ENCODE measurements at regions not wholly inside any gene's neighbourhood (a gene's known extent, or its start where the extent isn't known, plus 50 kb on each side); places are given as distances from the start of the nearest gene placed in this dataset.
A peak's percentile ranks its signal among the peaks of the same experiment; 100 is the strongest.

- H3K4me3 ChIP-seq = no peak overlapping the region
These were observed 301.9 kb upstream of the KCNJ16 start for GRCh38 chr17:69773081-69773480.

GRCh38 chr17:69779378-69780214, 295.4 kb upstream of the KCNJ16 start:
- ATAC-seq (peak in 2 of 4 donors; percentile 32 to 42), DNase-seq (no peak)
- TF ChIP-seq CTCF (IDR thresholded peaks at IDR 0.05) (no peak), POLR2A (IDR thresholded peaks at IDR 0.05) (no peak)
- intact Hi-C loops (cut with DNase I) = no loop called here
- Histone ChIP-seq H3K36me3 (no peaks in the 10 kb centered on the region), H3K4me3 (no peak overlapping the region), H3K4me1 (no peaks in the 10 kb centered on the region), H3K27me3 (no peaks in the 10 kb centered on the region), H3K9me3 (no peaks in the 10 kb centered on the region), H3K27ac (no peak overlapping the region)
- WGBS (ENCODE audit: insufficient coverage, low coverage, low lambda C conversion rate, missing lambda C conversion rate) = 64% methylated on average over 8 of the region's 8 CpGs

More at GRCh38 chr17:69773081-69773480, 301.9 kb upstream of the KCNJ16 start:
- intact Hi-C loops (cut with DNase I) = no loop called here
- 63% methylated on average over 3 of the region's 3 CpGs for WGBS (ENCODE audit: insufficient coverage, low coverage, low lambda C conversion rate, missing lambda C conversion rate)
- ATAC-seq = no peak
- H3K9me3 ChIP-seq = no peaks in the 10 kb centered on the region
- no peak for DNase-seq
- H3K27ac ChIP-seq = no peak overlapping the region
- H3K27me3 ChIP-seq = no peaks in the 10 kb centered on the region
- no peaks in the 10 kb centered on the region for H3K36me3 ChIP-seq
- TF ChIP-seq POLR2A (IDR thresholded peaks at IDR 0.05) (no peak), CTCF (IDR thresholded peaks at IDR 0.05) (no peak)
- H3K4me1 ChIP-seq = no peaks in the 10 kb centered on the region

- intact Hi-C loops (cut with DNase I) = no loop called here
- DNase-seq = no peak
- Histone ChIP-seq H3K36me3 (no peaks in the 10 kb centered on the region), H3K4me1 (no peaks in the 10 kb centered on the region), H3K9me3 (no peaks in the 10 kb centered on the region), H3K27me3 (no peaks in the 10 kb centered on the region), H3K4me3 (no peak overlapping the region), H3K27ac (no peak overlapping the region)
- WGBS (ENCODE audit: insufficient coverage, low coverage, low lambda C conversion rate, missing lambda C conversion rate) = 69% methylated on average over 3 of the region's 3 CpGs
- no peak for ATAC-seq
- TF ChIP-seq CTCF (IDR thresholded peaks at IDR 0.05) = no peak
- TF ChIP-seq POLR2A (IDR thresholded peaks at IDR 0.05) = no peak
These were observed 291.2 kb upstream of the KCNJ16 start for GRCh38 chr17:69783865-69784264.

GRCh38 chr17:69788957-69789356, 286.1 kb upstream of the KCNJ16 start:
- intact Hi-C loops (cut with DNase I) = no loop called here
- DNase-seq (no peak), ATAC-seq (no peak)
- Histone ChIP-seq H3K9me3 (no peaks in the 10 kb centered on the region), H3K4me3 (no peak overlapping the region), H3K27ac (no peak overlapping the region), H3K27me3 (no peaks in the 10 kb centered on the region), H3K4me1 (no peaks in the 10 kb centered on the region), H3K36me3 (no peaks in the 10 kb centered on the region)
- TF ChIP-seq POLR2A (IDR thresholded peaks at IDR 0.05) (no peak), CTCF (IDR thresholded peaks at IDR 0.05) (no peak)
- WGBS (ENCODE audit: insufficient coverage, low coverage, low lambda C conversion rate, missing lambda C conversion rate) = 71% methylated on average over 2 of the region's 2 CpGs
